ENCODE measurements at regions not wholly inside any gene's neighbourhood (a gene's known extent, or its start where the extent isn't known, plus 50 kb on each side); places are given as distances from the start of the nearest gene placed in this dataset.

- TF ChIP-seq CTCF (IDR thresholded peaks at IDR 0.05; ENCODE audit: insufficient read depth, low read length, poor library complexity, severe bottlenecking) (no peak), EZH2phosphoT487 (conservative IDR thresholded peaks at IDR 0.05; ENCODE audit: low read length) (no peak)
Measured at GRCh38 chr18:24862201-24862816, 401.9 kb downstream of the HRH4 start.
